GM12878 (cell line): ENCODE measurements at regions not wholly inside any gene's neighbourhood (a gene's known extent, or its start where the extent isn't known, plus 50 kb on each side); places are given as distances from the start of the nearest gene placed in this dataset.

Experiments
- ATAC-seq: fragments of 200-7000 bp; cut with Tn5 transposase; 3 replicates; pipeline ENCODE4 v1.9.1; 2020; ENCODE audit warnings: mild to moderate bottlenecking, moderate library complexity
- BruUV-seq: library from RNA; stranded (reverse); fragments of 400-500 nt; replicated peaks from 2 replicates; lab custom pipeline; 2021; lab: Mats Ljungman, UMichigan
- CTCF ChIA-PET: fragments of 300-600 bp; sonication (Branson Sonifier 250); formaldehyde crosslinking; extraction: SDS; loops from one replicate; lab custom pipeline; 2021; ENCODE audit warnings: inconsistent platforms; lab: Yijun Ruan, JAX
- POLR2A ChIA-PET: fragments of 350-600 bp; formaldehyde crosslinking; extraction: SDS; loops from one replicate; lab custom pipeline; 2021; ENCODE audit warnings: inconsistent platforms; lab: Charles Lee
- RAD21 ChIA-PET: fragments of 300-600 bp; sonication (Branson Sonifier 250); formaldehyde crosslinking; loops from one replicate; lab custom pipeline; 2023; ENCODE audit warnings: antibody characterized with exemption; ENCODE audit not compliant: unreplicated experiment; lab: Charles Lee
- SMC1A ChIA-PET: fragments of 300-600 bp; sonication (Branson Sonifier 250); formaldehyde crosslinking; loops from one replicate; lab custom pipeline; 2023; ENCODE audit not compliant: unreplicated experiment, uncharacterized antibody; lab: Charles Lee
- DNase-seq: peaks from one replicate; pipeline ENCODE4 v3.0.0-alpha.2; 2011; ENCODE audit warnings: low read depth, low spot score
- FAIRE-seq: peaks from 3 replicates; lab custom pipeline; 2011; peaks lifted over from hg19 to GRCh38; lab: Jason Lieb, UNC
- H2AFZ ChIP-seq: 2 replicates; pipeline ENCODE4 v1.6.0; 2011; ENCODE audit warnings: low read depth, low read length, control low read depth; ENCODE audit not compliant: control insufficient read depth
- H3K27ac ChIP-seq: 2 replicates; pipeline ENCODE4 v1.5.1; 2011; ENCODE audit warnings: control low read depth; ENCODE audit not compliant: control insufficient read depth, insufficient read depth
- H3K27me3 ChIP-seq, 2 experiments: replicated peaks in 1 of 2; 2 replicates each; pipeline versions ENCODE4 v1.6.0 to v1.6.1; 2011; ENCODE audit warnings: low read length in 1 of 2; ENCODE audit not compliant: control insufficient read depth in 2 of 2, insufficient read depth in 2 of 2
- H3K36me3 ChIP-seq, 2 experiments: 2 replicates each; pipeline ENCODE4 v1.5.1; 2011; ENCODE audit warnings: low read length in 1 of 2; ENCODE audit not compliant: control insufficient read depth in 2 of 2, insufficient read depth in 2 of 2
- H3K4me1 ChIP-seq: 2 replicates; pipeline ENCODE4 v1.6.1; 2011; ENCODE audit warnings: mild to moderate bottlenecking, low read length, moderate library complexity, mixed read lengths; ENCODE audit not compliant: control insufficient read depth, insufficient read depth
- H3K4me2 ChIP-seq: 2 replicates; pipeline ENCODE4 v1.6.0; 2011; ENCODE audit warnings: control low read depth; ENCODE audit not compliant: control insufficient read depth, insufficient read depth
- H3K4me3 ChIP-seq: fragments of 200-600 bp; sonication (generic); 2 replicates; pipeline ENCODE4 v1.5.1; 2016
- H3K79me2 ChIP-seq: 2 replicates; pipeline ENCODE4 v1.6.0; 2011; ENCODE audit warnings: low read length; ENCODE audit not compliant: control insufficient read depth, insufficient read depth
- H3K9ac ChIP-seq: 2 replicates; pipeline ENCODE4 v1.8.0; 2011; ENCODE audit warnings: low read length, control low read depth, mixed read lengths; ENCODE audit not compliant: control insufficient read depth, insufficient read depth
- H3K9me3 ChIP-seq: replicated peaks from 3 replicates; pipeline ENCODE4 v1.5.1; 2011; ENCODE audit warnings: mild to moderate bottlenecking, low read length; ENCODE audit not compliant: control insufficient read depth, insufficient read depth
- H4K20me1 ChIP-seq: 2 replicates; pipeline ENCODE4 v1.6.0; 2011; ENCODE audit not compliant: control insufficient read depth, insufficient read depth
- BHLHE40 ChIP-seq, 2 experiments: fragments of 450-650 bp in 1 of 2; IDR thresholded peaks; 2 replicates each; pipeline ENCODE4 v1.6.1; 2011 to 2017; ENCODE audit warnings: low read depth in 2 of 2, borderline replicate concordance in 1 of 2, improper control_type of control experiment in 1 of 2, low read length in 1 of 2, mild to moderate bottlenecking in 1 of 2
- POLR2AphosphoS2 ChIP-seq: IDR thresholded peaks from 2 replicates; pipeline ENCODE4 v1.6.1; 2011; ENCODE audit warnings: low read depth, mild to moderate bottlenecking, low read length, improper control_type of control experiment, moderate library complexity
- SP1 ChIP-seq: IDR thresholded peaks from one replicate; pipeline ENCODE4 v1.6.1; 2011; ENCODE audit warnings: low read depth, low read length
- WGBS: methylation state at CpG from one replicate; pipeline ENCODE4 v1.1.6; 2016; ENCODE audit warnings: low lambda C conversion rate; ENCODE audit not compliant: insufficient replicate concordance, insufficient coverage; ENCODE audit errors: missing lambda C conversion rate; 5-methylcytosine and 5-hydroxymethylcytosine counted together
- in situ Hi-C: fragments of 300-500 bp; cut with MboI; formaldehyde crosslinking; loops from 9 replicates; pipeline ENCODE4 v1.14.3; 2018; ENCODE audit warnings: mixed read lengths
- intact Hi-C: fragments of 100-400 bp; cut with micrococcal nuclease; formaldehyde crosslinking; loops from one replicate; pipeline ENCODE4 v1.14.2; 2022; ENCODE audit not compliant: unreplicated experiment
- TF ChIP-seq, protein P1 (sequence below): fragments of 450-650 bp; IDR thresholded peaks from 2 replicates; pipeline ENCODE4 v1.6.1; 2016; ENCODE audit warnings: mild to moderate bottlenecking, moderate library complexity, borderline replicate concordance

DNA sequence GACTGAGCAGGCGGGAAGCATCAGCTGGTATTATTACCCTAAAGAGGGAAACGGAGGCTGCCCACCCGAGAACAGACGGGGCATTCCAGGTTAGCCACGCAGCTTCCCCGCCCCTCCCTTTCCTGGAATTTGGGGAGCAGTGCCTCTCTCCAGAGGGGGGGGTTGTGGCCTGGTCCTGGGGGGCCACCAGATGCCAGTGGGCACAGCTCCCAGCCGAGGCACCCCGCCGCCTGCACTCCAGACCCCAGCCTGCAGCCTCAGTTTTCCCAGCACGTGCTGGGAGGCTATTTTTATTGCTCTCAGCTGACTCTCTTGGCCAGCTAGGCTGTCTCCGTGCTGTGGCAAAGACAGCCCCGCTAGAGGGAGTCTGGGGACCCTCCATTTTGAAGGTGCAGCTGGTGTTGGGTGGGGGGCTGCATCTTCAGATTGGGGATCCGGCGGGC lies 62.7 kb upstream of the GSE1 start:
- CTCF ChIA-PET: interaction anchor here (0.8 to 6.0 kb wide), 4 partner anchors 21 to 130 kb away, joined by 3 to 49 read pairs (median 6); no protein-coding TSS in a partner anchor
- in situ Hi-C loops: loop anchor here (10.0 to 25.0 kb wide), 2 partner anchors 454 to 938 kb away; partner anchors contain the start of gene COTL1

More for the DNA sequence above, 62.7 kb upstream of the GSE1 start:
- TF ChIP-seq SP1 (no peak), POLR2AphosphoS2 (no peak), BHLHE40 (IDR thresholded peaks at IDR 0.05; ENCODE audit: borderline replicate concordance in 1 of 2, low read depth in 2 of 2, low read length in 1 of 2) (peak in 1 of 2 experiments; percentile 15; a peak in 1 of 4 replicates)
- TF ChIP-seq, protein P1, sequence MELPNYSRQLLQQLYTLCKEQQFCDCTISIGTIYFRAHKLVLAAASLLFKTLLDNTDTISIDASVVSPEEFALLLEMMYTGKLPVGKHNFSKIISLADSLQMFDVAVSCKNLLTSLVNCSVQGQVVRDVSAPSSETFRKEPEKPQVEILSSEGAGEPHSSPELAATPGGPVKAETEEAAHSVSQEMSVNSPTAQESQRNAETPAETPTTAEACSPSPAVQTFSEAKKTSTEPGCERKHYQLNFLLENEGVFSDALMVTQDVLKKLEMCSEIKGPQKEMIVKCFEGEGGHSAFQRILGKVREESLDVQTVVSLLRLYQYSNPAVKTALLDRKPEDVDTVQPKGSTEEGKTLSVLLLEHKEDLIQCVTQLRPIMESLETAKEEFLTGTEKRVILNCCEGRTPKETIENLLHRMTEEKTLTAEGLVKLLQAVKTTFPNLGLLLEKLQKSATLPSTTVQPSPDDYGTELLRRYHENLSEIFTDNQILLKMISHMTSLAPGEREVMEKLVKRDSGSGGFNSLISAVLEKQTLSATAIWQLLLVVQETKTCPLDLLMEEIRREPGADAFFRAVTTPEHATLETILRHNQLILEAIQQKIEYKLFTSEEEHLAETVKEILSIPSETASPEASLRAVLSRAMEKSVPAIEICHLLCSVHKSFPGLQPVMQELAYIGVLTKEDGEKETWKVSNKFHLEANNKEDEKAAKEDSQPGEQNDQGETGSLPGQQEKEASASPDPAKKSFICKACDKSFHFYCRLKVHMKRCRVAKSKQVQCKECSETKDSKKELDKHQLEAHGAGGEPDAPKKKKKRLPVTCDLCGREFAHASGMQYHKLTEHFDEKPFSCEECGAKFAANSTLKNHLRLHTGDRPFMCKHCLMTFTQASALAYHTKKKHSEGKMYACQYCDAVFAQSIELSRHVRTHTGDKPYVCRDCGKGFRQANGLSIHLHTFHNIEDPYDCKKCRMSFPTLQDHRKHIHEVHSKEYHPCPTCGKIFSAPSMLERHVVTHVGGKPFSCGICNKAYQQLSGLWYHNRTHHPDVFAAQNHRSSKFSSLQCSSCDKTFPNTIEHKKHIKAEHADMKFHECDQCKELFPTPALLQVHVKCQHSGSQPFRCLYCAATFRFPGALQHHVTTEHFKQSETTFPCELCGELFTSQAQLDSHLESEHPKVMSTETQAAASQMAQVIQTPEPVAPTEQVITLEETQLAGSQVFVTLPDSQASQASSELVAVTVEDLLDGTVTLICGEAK: no peak
- TF ChIP-seq, all 136 proteins: peak for 1
- Histone ChIP-seq H3K4me1 (peaks cover 3% of the 10 kb centered on the region; the same call in 1 of the 2 replicates), H3K27me3 (no peaks in the 10 kb centered on the region), H3K9ac (no peak overlapping the region), H3K4me2 (no peak overlapping the region), H3K4me3 (no peak overlapping the region), H3K79me2 (peaks cover 8% of the 10 kb centered on the region), H3K27ac (no peak overlapping the region), H2AFZ (no peak overlapping the region), H4K20me1 (no peaks in the 10 kb centered on the region; the same call in 1 of the 2 replicates), H3K36me3 (no peaks in the 10 kb centered on the region), H3K9me3 (no peaks in the 10 kb centered on the region)
- ATAC-seq: no peak
- RAD21 ChIA-PET: interaction anchor here (1.2 to 1.5 kb wide), 2 partner anchors 18 to 113 kb away, joined by 3 to 5 read pairs; no protein-coding TSS in a partner anchor
- POLR2A ChIA-PET: no interaction called here
- no TSS peak for BruUV-seq
- DNase-seq: no peak
- FAIRE-seq: no peak
- 61% methylated on average over 13 of the region's 14 CpGs for WGBS
- SMC1A ChIA-PET: interaction anchor here (0.9 kb wide), 1 partner anchor 49 kb away, joined by 3 read pairs; no protein-coding TSS in a partner anchor
- intact Hi-C loops: loop anchor here (10.0 kb wide), 1 partner anchor 106 kb away; no protein-coding TSS in a partner anchor
